SJCRH30 (cell line): ENCODE measurements at regions not wholly inside any gene's neighbourhood (a gene's known extent, or its start where the extent isn't known, plus 50 kb on each side); places are given as distances from the start of the nearest gene placed in this dataset.
"Not testable (repeated sequence)": the region's sequence is repeated elsewhere in the genome, so short reads cannot be mapped to it uniquely, and the experiment has no call there.

Experiments used
- DNase-seq, 2 experiments: peaks; one replicate each; pipeline ENCODE4 v3.0.0-alpha.2; 2015 to 2020
- H3K27ac ChIP-seq: fragments of 250-450 bp; sonication (Bioruptor Pico); 2 replicates; pipeline ENCODE4 v1.5.1; 2020; ENCODE audit warnings: mild to moderate bottlenecking, moderate library complexity
- H3K27me3 ChIP-seq: fragments of 250-450 bp; sonication (Bioruptor Pico); 2 replicates; pipeline ENCODE4 v1.5.1; 2020; ENCODE audit warnings: mild to moderate bottlenecking, moderate library complexity
- H3K36me3 ChIP-seq: fragments of 250-450 bp; sonication (Bioruptor Pico); 2 replicates; pipeline ENCODE4 v1.5.1; 2020; ENCODE audit warnings: mild to moderate bottlenecking, moderate library complexity
- H3K4me1 ChIP-seq: fragments of 250-450 bp; sonication (Bioruptor Pico); 2 replicates; pipeline ENCODE4 v1.5.1; 2020; ENCODE audit warnings: mild to moderate bottlenecking, moderate library complexity
- H3K4me3 ChIP-seq: fragments of 250-450 bp; sonication (Bioruptor Pico); 2 replicates; pipeline ENCODE4 v1.5.1; 2020; ENCODE audit warnings: mild to moderate bottlenecking, moderate library complexity
- H3K9me3 ChIP-seq: fragments of 250-450 bp; sonication (Bioruptor Pico); replicated peaks from 2 replicates; pipeline ENCODE4 v1.5.1; 2020; ENCODE audit warnings: mild to moderate bottlenecking, moderate library complexity

- DNase-seq, result peak; percentile 57 to 74
- Histone ChIP-seq H3K27me3 (no peaks in the 10 kb centered on the region), H3K4me1 (peaks cover 19% of the 10 kb centered on the region), H3K9me3 (no peaks in the 10 kb centered on the region), H3K27ac (peak overlapping the region; percentile 65), H3K4me3 (no peak overlapping the region), H3K36me3 (no peaks in the 10 kb centered on the region)
Measured at GRCh38 chr14:58755031-58755925, 117.5 kb downstream of the DACT1 start.

- no peak overlapping the region for H3K27ac ChIP-seq
Measured at GRCh38 chr14:58760121-58760520, 122.4 kb downstream of the DACT1 start.

GRCh38 chr14:58762629-58763028 lies 124.9 kb downstream of the DACT1 start:
- peaks cover 19% of the 10 kb centered on the region for H3K4me1 ChIP-seq
- no peak overlapping the region for H3K27ac ChIP-seq
- no peaks in the 10 kb centered on the region for H3K27me3 ChIP-seq
- no peak overlapping the region for H3K4me3 ChIP-seq
- DNase-seq, result no peak
- H3K9me3 ChIP-seq, result no peaks in the 10 kb centered on the region
- no peaks in the 10 kb centered on the region for H3K36me3 ChIP-seq

More at GRCh38 chr14:58760121-58760520, 122.4 kb downstream of the DACT1 start:
- Histone ChIP-seq H3K36me3 (no peaks in the 10 kb centered on the region), H3K4me1 (peaks cover 23% of the 10 kb centered on the region), H3K4me3 (no peak overlapping the region), H3K9me3 (no peaks in the 10 kb centered on the region), H3K27me3 (no peaks in the 10 kb centered on the region)
- DNase-seq, result no peak

GRCh38 chr14:58763210-58763609 lies 125.4 kb downstream of the DACT1 start:
- Histone ChIP-seq H3K4me1 (peaks cover 19% of the 10 kb centered on the region), H3K27me3 (no peaks in the 10 kb centered on the region), H3K27ac (no peak overlapping the region), H3K36me3 (no peaks in the 10 kb centered on the region), H3K4me3 (no peak overlapping the region), H3K9me3 (no peaks in the 10 kb centered on the region)
- DNase-seq, result no peak

- H3K27ac ChIP-seq, result peak overlapping the region; percentile 92
- peak; percentile 89 to 92 for DNase-seq
- peaks cover 19% of the 10 kb centered on the region for H3K4me1 ChIP-seq
- no peaks in the 10 kb centered on the region for H3K9me3 ChIP-seq
- H3K36me3 ChIP-seq, result no peaks in the 10 kb centered on the region
- no peaks in the 10 kb centered on the region for H3K27me3 ChIP-seq
- H3K4me3 ChIP-seq, result peak overlapping the region; percentile 44
Measured at GRCh38 chr14:58765418-58765831, 127.7 kb downstream of the DACT1 start.

GRCh38 chr14:58765843-58766242 lies 128.1 kb downstream of the DACT1 start:
- H3K9me3 ChIP-seq, result no peaks in the 10 kb centered on the region
- no peak for DNase-seq
- no peaks in the 10 kb centered on the region for H3K36me3 ChIP-seq
- H3K27me3 ChIP-seq, result no peaks in the 10 kb centered on the region
- H3K4me1 ChIP-seq, result peaks cover 19% of the 10 kb centered on the region
- H3K27ac ChIP-seq, result peak overlapping the region; percentile 92
- peak overlapping the region; percentile 44 for H3K4me3 ChIP-seq

- Histone ChIP-seq H3K4me1 (peaks cover 21% of the 10 kb centered on the region), H3K4me3 (no peak overlapping the region), H3K36me3 (no peaks in the 10 kb centered on the region), H3K9me3 (no peaks in the 10 kb centered on the region), H3K27me3 (no peaks in the 10 kb centered on the region), H3K27ac (no peak overlapping the region)
- DNase-seq, result no peak
Measured at GRCh38 chr14:58769011-58769643, 131.4 kb downstream of the DACT1 start.

- Histone ChIP-seq H3K27me3 (no peaks in the 10 kb centered on the region), H3K9me3 (no peaks in the 10 kb centered on the region), H3K36me3 (no peaks in the 10 kb centered on the region), H3K4me3 (no peak overlapping the region), H3K27ac (no peak overlapping the region), H3K4me1 (peaks cover 20% of the 10 kb centered on the region)
- DNase-seq, result no peak
Measured at GRCh38 chr14:58769771-58770170, 132.0 kb downstream of the DACT1 start.

GRCh38 chr14:58770491-58770982 lies 132.8 kb downstream of the DACT1 start:
- H3K9me3 ChIP-seq, result no peaks in the 10 kb centered on the region
- H3K4me1 ChIP-seq, result peaks cover 14% of the 10 kb centered on the region
- no peaks in the 10 kb centered on the region for H3K36me3 ChIP-seq
- H3K27ac ChIP-seq, result no peak overlapping the region
- H3K27me3 ChIP-seq, result no peaks in the 10 kb centered on the region
- no peak for DNase-seq
- no peak overlapping the region for H3K4me3 ChIP-seq

- no peak for DNase-seq
- Histone ChIP-seq H3K27me3 (no peaks in the 10 kb centered on the region), H3K36me3 (no peaks in the 10 kb centered on the region), H3K9me3 (no peaks in the 10 kb centered on the region), H3K4me3 (no peak overlapping the region), H3K4me1 (peaks cover 10% of the 10 kb centered on the region), H3K27ac (no peak overlapping the region)
Measured at GRCh38 chr14:58771016-58771415, 133.3 kb downstream of the DACT1 start.

GRCh38 chr14:58772116-58772515 lies 134.4 kb downstream of the DACT1 start:
- Histone ChIP-seq H3K9me3 (no peaks in the 10 kb centered on the region), H3K27ac (no peak overlapping the region)

GRCh38 chr14:58772794-58773620 lies 135.2 kb downstream of the DACT1 start:
- peak; percentile 7 to 61 for DNase-seq
- no peaks in the 10 kb centered on the region for H3K9me3 ChIP-seq
- H3K27ac ChIP-seq, result no peak overlapping the region
- no peaks in the 10 kb centered on the region for H3K36me3 ChIP-seq
- no peaks in the 10 kb centered on the region for H3K27me3 ChIP-seq
- H3K4me1 ChIP-seq, result peaks cover 12% of the 10 kb centered on the region
- no peak overlapping the region for H3K4me3 ChIP-seq

More at GRCh38 chr14:58772116-58772515, 134.4 kb downstream of the DACT1 start:
- no peaks in the 10 kb centered on the region for H3K27me3 ChIP-seq
- no peak overlapping the region for H3K4me3 ChIP-seq
- no peaks in the 10 kb centered on the region for H3K36me3 ChIP-seq
- H3K4me1 ChIP-seq, result peaks cover 9% of the 10 kb centered on the region
- DNase-seq, result no peak

GRCh38 chr14:58774531-58774930 lies 136.8 kb downstream of the DACT1 start:
- H3K27ac ChIP-seq, result no peak overlapping the region
- H3K36me3 ChIP-seq, result no peaks in the 10 kb centered on the region
- H3K27me3 ChIP-seq, result no peaks in the 10 kb centered on the region
- peaks cover 12% of the 10 kb centered on the region for H3K4me1 ChIP-seq
- H3K9me3 ChIP-seq, result no peaks in the 10 kb centered on the region
- no peak overlapping the region for H3K4me3 ChIP-seq
- no peak for DNase-seq

GRCh38 chr14:58775130-58775529 lies 137.4 kb downstream of the DACT1 start:
- peaks cover 12% of the 10 kb centered on the region for H3K4me1 ChIP-seq

More at GRCh38 chr14:58775130-58775529, 137.4 kb downstream of the DACT1 start:
- H3K4me3 ChIP-seq, H3K36me3 ChIP-seq, DNase-seq, H3K27me3 ChIP-seq, H3K27ac ChIP-seq, H3K9me3 ChIP-seq: not testable (repeated sequence)
